T-helper 1 cell (primary cell): ENCODE measurements at regions not wholly inside any gene's neighbourhood (a gene's known extent, or its start where the extent isn't known, plus 50 kb on each side); places are given as distances from the start of the nearest gene placed in this dataset.

Experiments
- DNase-seq, 5 donors: peaks; one replicate each; pipeline ENCODE4 v3.0.0-alpha.2; 2012 to 2020

GRCh38 chr15:98390946-98391530, 257.3 kb upstream of the IGF1R start:
- no peak for DNase-seq

GRCh38 chr15:98391568-98391967, 256.8 kb upstream of the IGF1R start:
- DNase-seq = no peak

GRCh38 chr15:98393471-98393870, 254.9 kb upstream of the IGF1R start:
- DNase-seq = no peak

GRCh38 chr15:98394546-98394945, 253.8 kb upstream of the IGF1R start:
- DNase-seq = no peak

GRCh38 chr15:98395974-98396610, 252.2 kb upstream of the IGF1R start:
- no peak for DNase-seq

GRCh38 chr15:98397419-98397818, 250.9 kb upstream of the IGF1R start:
- no peak for DNase-seq

GRCh38 chr15:98398056-98398455, 250.3 kb upstream of the IGF1R start:
- DNase-seq = no peak

- DNase-seq = no peak
These were observed 249.5 kb upstream of the IGF1R start for GRCh38 chr15:98398886-98399285.

- no peak for DNase-seq
These were observed 248.2 kb upstream of the IGF1R start for GRCh38 chr15:98400120-98400519.

- DNase-seq = no peak
These were observed 247.3 kb upstream of the IGF1R start for GRCh38 chr15:98401029-98401428.

GRCh38 chr15:98402486-98402885, 245.9 kb upstream of the IGF1R start:
- no peak for DNase-seq

- no peak for DNase-seq
These were observed 245.2 kb upstream of the IGF1R start for GRCh38 chr15:98403169-98403568.

- no peak for DNase-seq
These were observed 244.8 kb upstream of the IGF1R start for GRCh38 chr15:98403569-98403968.

GRCh38 chr15:98405013-98405412, 243.3 kb upstream of the IGF1R start:
- DNase-seq = no peak

- no peak for DNase-seq
These were observed 240.1 kb upstream of the IGF1R start for GRCh38 chr15:98408231-98408630.

- DNase-seq = no peak
These were observed 238.0 kb upstream of the IGF1R start for GRCh38 chr15:98410328-98410727.

- DNase-seq = no peak
These were observed 235.5 kb upstream of the IGF1R start for GRCh38 chr15:98412852-98413251.

GRCh38 chr15:98413933-98414546, 234.3 kb upstream of the IGF1R start:
- DNase-seq = no peak

GRCh38 chr15:98416222-98416855, 232.0 kb upstream of the IGF1R start:
- DNase-seq = no peak

GRCh38 chr15:98417346-98417745, 231.0 kb upstream of the IGF1R start:
- no peak for DNase-seq

- DNase-seq = no peak
These were observed 230.2 kb upstream of the IGF1R start for GRCh38 chr15:98418122-98418521.

- no peak for DNase-seq
These were observed 229.1 kb upstream of the IGF1R start for GRCh38 chr15:98419173-98419780.

GRCh38 chr15:98420837-98421236, 227.5 kb upstream of the IGF1R start:
- DNase-seq = no peak
